Neural cell (in vitro differentiated cells): ENCODE measurements at regions not wholly inside any gene's neighbourhood (a gene's known extent, or its start where the extent isn't known, plus 50 kb on each side); places are given as distances from the start of the nearest gene placed in this dataset.

Experiments
- H2AFZ ChIP-seq: fragments of 200-600, 300-800 bp; sonication (generic), shearing (Covaris generic); 2 replicates; pipeline ENCODE4 v1.6.0; 2014; ENCODE audit warnings: low read depth, mild to moderate bottlenecking, antibody characterized with exemption, low read length, moderate library complexity
- H3F3A ChIP-seq: fragments of 200-600 bp; shearing (Covaris generic); 2 replicates; pipeline ENCODE4 v1.6.1; 2016; ENCODE audit warnings: mild to moderate bottlenecking, moderate library complexity, mixed read lengths, antibody characterized with exemption, low read length; ENCODE audit not compliant: insufficient read depth, poor library complexity, severe bottlenecking
- H3K27ac ChIP-seq: fragments of 200-600, 300-800 bp; sonication (generic), shearing (Covaris generic); 2 replicates; pipeline ENCODE4 v1.5.1; 2014; ENCODE audit warnings: mild to moderate bottlenecking, low read length, moderate library complexity
- H3K27me3 ChIP-seq: fragments of 300-800, 200-600 bp; sonication (generic), shearing (Covaris generic); 2 replicates; pipeline ENCODE4 v1.6.0; 2014; ENCODE audit warnings: mild to moderate bottlenecking, low read depth, low read length, moderate library complexity; ENCODE audit not compliant: insufficient read depth
- H3K36me3 ChIP-seq: fragments of 300-800, 200-600 bp; sonication (generic), shearing (Covaris generic); 2 replicates; pipeline ENCODE4 v1.5.1; 2014; ENCODE audit warnings: mild to moderate bottlenecking, antibody characterized with exemption, low read length, moderate library complexity; ENCODE audit not compliant: insufficient read depth
- H3K4me2 ChIP-seq: fragments of 300-800, 200-600 bp; sonication (generic), shearing (Covaris generic); 2 replicates; pipeline ENCODE4 v1.6.0; 2014; ENCODE audit warnings: mild to moderate bottlenecking, low read length
- H3K4me3 ChIP-seq: fragments of 300-800, 200-600 bp; sonication (generic), shearing (Covaris generic); 2 replicates; pipeline ENCODE4 v1.5.1; 2014; ENCODE audit warnings: mild to moderate bottlenecking, low read length, moderate library complexity
- H3K79me2 ChIP-seq: fragments of 200-600 bp; shearing (Covaris generic); replicated peaks from 2 replicates; pipeline ENCODE4 v1.6.0; 2014; ENCODE audit warnings: mild to moderate bottlenecking, low read length, moderate library complexity; ENCODE audit not compliant: insufficient read depth
- H3K9ac ChIP-seq: fragments of 300-800, 200-600 bp; sonication (generic), shearing (Covaris generic); 2 replicates; pipeline ENCODE4 v1.6.1; 2016; ENCODE audit warnings: mild to moderate bottlenecking, low read length, mixed read lengths
- H3K9me2 ChIP-seq: fragments of 200-600 bp; shearing (Covaris generic); 2 replicates; pipeline ENCODE4 v1.6.1; 2016; ENCODE audit warnings: mild to moderate bottlenecking, low read length, mixed read lengths; ENCODE audit not compliant: insufficient read depth
- H3K9me3 ChIP-seq: fragments of 200-600, 300-800 bp; sonication (generic), shearing (Covaris generic); 2 replicates; pipeline ENCODE4 v1.6.1; 2016; ENCODE audit warnings: mild to moderate bottlenecking, mixed run types, low read length, moderate library complexity, mixed read lengths
- H4K20me1 ChIP-seq: fragments of 200-600 bp; shearing (Covaris generic); 2 replicates; pipeline ENCODE4 v1.6.1; 2016; ENCODE audit warnings: mild to moderate bottlenecking, mixed run types; ENCODE audit not compliant: insufficient read depth
- CTCF ChIP-seq: fragments of 450-650 bp; IDR thresholded peaks from 2 replicates; pipeline ENCODE4 v1.5.1; 2014; ENCODE audit warnings: antibody characterized with exemption, mild to moderate bottlenecking, moderate library complexity; ENCODE audit not compliant: poor library complexity, severe bottlenecking
- EP300 ChIP-seq: fragments of 450-650 bp; conservative IDR thresholded peaks from 2 replicates; pipeline ENCODE4 v1.6.1; 2014; ENCODE audit warnings: antibody characterized with exemption, mild to moderate bottlenecking, moderate library complexity; ENCODE audit not compliant: poor library complexity, severe bottlenecking
- EZH2 ChIP-seq: fragments of 200-600, 300-800 bp; shearing (Covaris generic), sonication (generic); IDR thresholded peaks from 2 replicates; pipeline ENCODE4 v1.6.1; 2014; ENCODE audit warnings: antibody characterized with exemption, low read length, borderline replicate concordance, mild to moderate bottlenecking; ENCODE audit not compliant: insufficient read depth, poor library complexity, severe bottlenecking
- MXI1 ChIP-seq: fragments of 450-650 bp; conservative IDR thresholded peaks from 2 replicates; pipeline ENCODE4 v1.6.1; 2014; ENCODE audit warnings: antibody characterized with exemption, mild to moderate bottlenecking; ENCODE audit not compliant: poor library complexity, severe bottlenecking
- POLR2AphosphoS5 ChIP-seq: IDR thresholded peaks from 2 replicates; pipeline ENCODE4 v1.6.1; 2012
- RAD21 ChIP-seq: fragments of 450-650 bp; conservative IDR thresholded peaks from 2 replicates; pipeline ENCODE4 v1.6.1; 2014; ENCODE audit warnings: antibody characterized with exemption, mild to moderate bottlenecking, moderate library complexity
- REST ChIP-seq: IDR thresholded peaks from 2 replicates; pipeline ENCODE4 v1.6.1; 2012; ENCODE audit warnings: borderline replicate concordance
- SMC3 ChIP-seq: fragments of 450-650 bp; conservative IDR thresholded peaks from 2 replicates; pipeline ENCODE4 v1.6.1; 2014; ENCODE audit warnings: antibody characterized with exemption, mild to moderate bottlenecking, moderate library complexity; ENCODE audit not compliant: poor library complexity
- TAF1 ChIP-seq: IDR thresholded peaks from 2 replicates; pipeline ENCODE4 v1.6.1; 2012; ENCODE audit warnings: low read depth

GRCh38 chr10:124305984-124306383 lies 112.7 kb downstream of the OAT start:
- H3K9me3 ChIP-seq: no peaks in the 10 kb centered on the region
- no peaks in the 10 kb centered on the region for H3K79me2 ChIP-seq
- no peaks in the 10 kb centered on the region for H4K20me1 ChIP-seq
- no peaks in the 10 kb centered on the region for H3F3A ChIP-seq
- H3K9me2 ChIP-seq: no peaks in the 10 kb centered on the region
- H3K27ac ChIP-seq: no peak overlapping the region
- no peak overlapping the region for H3K9ac ChIP-seq
- no peaks in the 10 kb centered on the region for H3K36me3 ChIP-seq
- H3K27me3 ChIP-seq: no peaks in the 10 kb centered on the region
- no peak overlapping the region for H3K4me2 ChIP-seq
- H2AFZ ChIP-seq: no peak overlapping the region
- no peak for TF ChIP-seq POLR2AphosphoS5
- TF ChIP-seq REST: no peak
- TF ChIP-seq RAD21: no peak
- no peak for TF ChIP-seq EZH2
- no peak for TF ChIP-seq TAF1
- no peak for TF ChIP-seq CTCF
- H3K4me3 ChIP-seq: no peak overlapping the region

- no peaks in the 10 kb centered on the region for H3K36me3 ChIP-seq
- H3K9me3 ChIP-seq: no peaks in the 10 kb centered on the region
- H2AFZ ChIP-seq: no peak overlapping the region
- no peaks in the 10 kb centered on the region for H3F3A ChIP-seq
- H3K27ac ChIP-seq: no peak overlapping the region
- TF ChIP-seq EP300 (no peak), RAD21 (no peak), TAF1 (no peak)
- no peaks in the 10 kb centered on the region for H3K79me2 ChIP-seq
- no peaks in the 10 kb centered on the region for H3K9me2 ChIP-seq
- no peak overlapping the region for H3K4me3 ChIP-seq
- no peaks in the 10 kb centered on the region for H3K27me3 ChIP-seq
- no peaks in the 10 kb centered on the region for H4K20me1 ChIP-seq
- H3K4me2 ChIP-seq: no peak overlapping the region
- no peak overlapping the region for H3K9ac ChIP-seq
Measured at GRCh38 chr10:124305131-124305530, 113.6 kb downstream of the OAT start.

- Histone ChIP-seq H3K79me2 (no peaks in the 10 kb centered on the region), H3K9me2 (no peaks in the 10 kb centered on the region), H3K27ac (no peak overlapping the region), H3K27me3 (no peaks in the 10 kb centered on the region), H3K9me3 (no peaks in the 10 kb centered on the region), H3K36me3 (no peaks in the 10 kb centered on the region), H3K4me3 (no peak overlapping the region), H3F3A (no peaks in the 10 kb centered on the region), H2AFZ (no peak overlapping the region), H3K4me2 (no peak overlapping the region), H4K20me1 (no peaks in the 10 kb centered on the region), H3K9ac (no peak overlapping the region)
- TF ChIP-seq MXI1 (no peak), REST (no peak), POLR2AphosphoS5 (no peak), SMC3 (no peak), EZH2 (no peak), EP300 (no peak), RAD21 (no peak), TAF1 (no peak), CTCF (no peak)
Measured at GRCh38 chr10:124303662-124304418, 114.9 kb downstream of the OAT start.
